ENCODE measurements at regions not wholly inside any gene's neighbourhood (a gene's known extent, or its start where the extent isn't known, plus 50 kb on each side); places are given as distances from the start of the nearest gene placed in this dataset.

- intact Hi-C loops (cut with DNase I), result no loop called here
- H3K9me3 ChIP-seq, result no peaks in the 10 kb centered on the region
- no peak overlapping the region for H3K4me3 ChIP-seq
- DNase-seq (no peak), ATAC-seq (no peak)
- 72 to 84% (median 79%) methylated on average over 3 of the region's 3 CpGs for WGBS, 4 donors
- no peak overlapping the region for H3K27ac ChIP-seq
- no peaks in the 10 kb centered on the region for H3K4me1 ChIP-seq
- H3K36me3 ChIP-seq, result no peaks in the 10 kb centered on the region
- TF ChIP-seq POLR2A (IDR thresholded peaks at IDR 0.05), result no peak
- no peak for TF ChIP-seq CTCF (IDR thresholded peaks at IDR 0.05)
- peaks cover 0 to 11% (median 0%) of the 10 kb centered on the region in 9 donors for H3K27me3 ChIP-seq
Measured at GRCh38 chr15:79535536-79535935, 103.4 kb downstream of the MINAR1 start.

GRCh38 chr15:79538527-79538926, 106.4 kb downstream of the MINAR1 start:
- intact Hi-C loops (cut with DNase I), result no loop called here
- no peaks in the 10 kb centered on the region for H3K36me3 ChIP-seq
- WGBS, 4 donors, result 81 to 91% (median 85%) methylated on average over 5 of the region's 5 CpGs
- no peak for TF ChIP-seq POLR2A (IDR thresholded peaks at IDR 0.05)
- no peak for TF ChIP-seq CTCF (IDR thresholded peaks at IDR 0.05)
- no peak overlapping the region for H3K27ac ChIP-seq
- ATAC-seq (no peak), DNase-seq (no peak)
- no peaks in the 10 kb centered on the region for H3K4me1 ChIP-seq
- H3K9me3 ChIP-seq, result no peaks in the 10 kb centered on the region
- peaks cover 0 to 9% (median 0%) of the 10 kb centered on the region in 9 donors for H3K27me3 ChIP-seq
- no peak overlapping the region for H3K4me3 ChIP-seq

- WGBS, 4 donors, result 68 to 78% (median 70%) methylated on average over 3 of the region's 3 CpGs
- Histone ChIP-seq H3K27me3 (no peaks in the 10 kb centered on the region), H3K9me3 (no peaks in the 10 kb centered on the region), H3K4me1 (no peaks in the 10 kb centered on the region), H3K4me3 (no peak overlapping the region), H3K36me3 (no peaks in the 10 kb centered on the region), H3K27ac (no peak overlapping the region)
- intact Hi-C loops (cut with DNase I), result no loop called here
- DNase-seq (no peak), ATAC-seq (no peak)
- no peak for TF ChIP-seq CTCF (IDR thresholded peaks at IDR 0.05)
- TF ChIP-seq POLR2A (IDR thresholded peaks at IDR 0.05), result no peak
Measured at GRCh38 chr15:79539401-79539800, 107.3 kb downstream of the MINAR1 start.

GRCh38 chr15:79540551-79540950, 108.4 kb downstream of the MINAR1 start:
- ATAC-seq, result no peak
- WGBS, 4 donors, result 85 to 91% (median 88%) methylated on average over 2 of the region's 2 CpGs

More at GRCh38 chr15:79540551-79540950, 108.4 kb downstream of the MINAR1 start:
- TF ChIP-seq CTCF (IDR thresholded peaks at IDR 0.05) (no peak), POLR2A (IDR thresholded peaks at IDR 0.05) (no peak)
- Histone ChIP-seq H3K27ac (no peak overlapping the region), H3K4me1 (no peaks in the 10 kb centered on the region), H3K9me3 (no peaks in the 10 kb centered on the region), H3K36me3 (no peaks in the 10 kb centered on the region), H3K27me3 (no peaks in the 10 kb centered on the region), H3K4me3 (no peak overlapping the region)
- intact Hi-C loops (cut with DNase I), result no loop called here
- DNase-seq, result no peak
